WERI-Rb-1 (cell line): ENCODE measurements at regions not wholly inside any gene's neighbourhood (a gene's known extent, or its start where the extent isn't known, plus 50 kb on each side); places are given as distances from the start of the nearest gene placed in this dataset.

Experiments
- DNase-seq: peaks from one replicate; pipeline ENCODE4 v3.0.0-alpha.2; 2020
- H3K27ac ChIP-seq: fragments of 250-450 bp; sonication (Bioruptor Pico); 2 replicates; pipeline ENCODE4 v1.5.1; 2020; ENCODE audit warnings: mild to moderate bottlenecking, moderate library complexity
- H3K27me3 ChIP-seq: fragments of 250-450 bp; sonication (Bioruptor Pico); 2 replicates; pipeline ENCODE4 v1.5.1; 2021; ENCODE audit warnings: mild to moderate bottlenecking, low read depth, moderate library complexity; ENCODE audit not compliant: insufficient read depth, severe bottlenecking
- H3K36me3 ChIP-seq: fragments of 250-450 bp; sonication (Bioruptor Pico); 2 replicates; pipeline ENCODE4 v1.5.1; 2020; ENCODE audit warnings: mild to moderate bottlenecking, moderate library complexity
- H3K4me3 ChIP-seq: 2 replicates; pipeline ENCODE4 v1.5.1; 2011; ENCODE audit warnings: low read depth, mild to moderate bottlenecking, control low read depth, low read length
- H3K9me3 ChIP-seq: fragments of 250-450 bp; sonication (Bioruptor Pico); 2 replicates; pipeline ENCODE4 v1.5.1; 2021; ENCODE audit warnings: mild to moderate bottlenecking, moderate library complexity; ENCODE audit not compliant: severe bottlenecking
- CTCF ChIP-seq: IDR thresholded peaks from 2 replicates; pipeline ENCODE4 v1.5.1; 2011; ENCODE audit warnings: low read depth, mild to moderate bottlenecking, control low read depth, inconsistent platforms, low read length

- H3K36me3 ChIP-seq = no peaks in the 10 kb centered on the region
- H3K9me3 ChIP-seq = no peaks in the 10 kb centered on the region
- peak; percentile 80 for DNase-seq
- peak; percentile 93 for TF ChIP-seq CTCF
- no peaks in the 10 kb centered on the region for H3K27me3 ChIP-seq
- no peak overlapping the region for H3K27ac ChIP-seq
- no peak overlapping the region for H3K4me3 ChIP-seq
Measured at GRCh38 chr21:38712071-38712470, 93.7 kb upstream of the ETS2 start.

GRCh38 chr21:38712664-38713063 lies 93.1 kb upstream of the ETS2 start:
- Histone ChIP-seq H3K4me3 (no peak overlapping the region), H3K9me3 (no peaks in the 10 kb centered on the region), H3K27me3 (no peaks in the 10 kb centered on the region), H3K36me3 (no peaks in the 10 kb centered on the region), H3K27ac (no peak overlapping the region)
- no peak for DNase-seq
- no peak for TF ChIP-seq CTCF

GRCh38 chr21:38714039-38714817 lies 91.5 kb upstream of the ETS2 start:
- no peak for TF ChIP-seq CTCF
- Histone ChIP-seq H3K27ac (no peak overlapping the region), H3K9me3 (no peaks in the 10 kb centered on the region), H3K27me3 (no peaks in the 10 kb centered on the region), H3K4me3 (no peak overlapping the region), H3K36me3 (no peaks in the 10 kb centered on the region)
- no peak for DNase-seq

GRCh38 chr21:38714999-38715398 lies 90.7 kb upstream of the ETS2 start:
- no peak for DNase-seq
- no peak overlapping the region for H3K4me3 ChIP-seq

GRCh38 chr21:38716088-38716487 lies 89.6 kb upstream of the ETS2 start:
- H3K27me3 ChIP-seq = no peaks in the 10 kb centered on the region
- no peak overlapping the region for H3K4me3 ChIP-seq
- no peaks in the 10 kb centered on the region for H3K9me3 ChIP-seq
- no peak for TF ChIP-seq CTCF
- no peak for DNase-seq
- H3K27ac ChIP-seq = no peak overlapping the region
- H3K36me3 ChIP-seq = no peaks in the 10 kb centered on the region

More at GRCh38 chr21:38714999-38715398, 90.7 kb upstream of the ETS2 start:
- no peak overlapping the region for H3K27ac ChIP-seq
- TF ChIP-seq CTCF = no peak
- no peaks in the 10 kb centered on the region for H3K27me3 ChIP-seq
- H3K9me3 ChIP-seq = no peaks in the 10 kb centered on the region
- H3K36me3 ChIP-seq = no peaks in the 10 kb centered on the region

GRCh38 chr21:38716942-38717341 lies 88.8 kb upstream of the ETS2 start:
- H3K27me3 ChIP-seq = no peaks in the 10 kb centered on the region
- no peak overlapping the region for H3K4me3 ChIP-seq
- no peak overlapping the region for H3K27ac ChIP-seq
- no peak for DNase-seq
- no peaks in the 10 kb centered on the region for H3K36me3 ChIP-seq
- no peak for TF ChIP-seq CTCF
- no peaks in the 10 kb centered on the region for H3K9me3 ChIP-seq
